ENCODE measurements at regions not wholly inside any gene's neighbourhood (a gene's known extent, or its start where the extent isn't known, plus 50 kb on each side); places are given as distances from the start of the nearest gene placed in this dataset.

DNA sequence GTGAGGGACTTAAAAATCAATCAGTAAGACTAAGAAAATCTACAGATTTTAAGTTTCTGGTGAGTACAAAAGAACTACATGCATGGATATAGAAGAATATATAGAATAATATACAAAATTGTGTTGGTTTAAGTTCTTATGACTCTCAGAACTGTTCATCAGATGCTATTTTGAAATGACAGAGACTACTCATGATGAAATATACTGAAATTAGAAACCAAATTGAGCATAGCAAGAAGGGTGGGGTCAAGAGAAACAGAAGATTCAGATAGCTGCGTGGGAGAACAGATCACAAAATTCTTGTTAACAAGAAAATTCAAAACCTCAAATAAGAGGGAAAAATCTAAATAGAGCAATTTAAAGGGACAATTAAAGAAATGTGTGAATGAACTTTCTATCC is 2125.3 kb upstream of the RAG2 start:
- Histone ChIP-seq H3K36me3 (ENCODE audit: control insufficient read depth in 1 of 2, insufficient read depth in 2 of 2, low read length in 2 of 2) (no peaks in the 10 kb centered on the region), H3K4me1 (ENCODE audit: control insufficient read depth in 1 of 2, insufficient read depth in 2 of 2, low read length in 2 of 2) (no peaks in the 10 kb centered on the region), H3K4me3 (replicated peaks in 1 of 2; ENCODE audit: low read depth in 1 of 2, low read length in 2 of 2) (no peak overlapping the region), H3K9me2 (ENCODE audit: insufficient read depth) (no peaks in the 10 kb centered on the region), H3K27me3 (ENCODE audit: insufficient read depth, low read length) (no peaks in the 10 kb centered on the region), H3K79me2 (ENCODE audit: insufficient read depth, low read length) (no peaks in the 10 kb centered on the region), H3K27ac (ENCODE audit: low read depth, low read length) (no peak overlapping the region), H2AFZ (ENCODE audit: low read depth, low read length, poor library complexity, severe bottlenecking) (no peak overlapping the region), H3K4me2 (ENCODE audit: low read length) (no peak overlapping the region), H4K20me1 (ENCODE audit: insufficient read depth) (no peaks in the 10 kb centered on the region), H3K9me3 (ENCODE audit: control insufficient read depth in 1 of 2, insufficient read depth in 1 of 2, low read depth in 1 of 2, low read length in 2 of 2) (peaks cover 6 to 17% of the 10 kb centered on the region in 2 experiments; a peak in 2 of 4 replicates), H3K9ac (ENCODE audit: low read length) (no peak overlapping the region)
- TF ChIP-seq, protein P1, sequence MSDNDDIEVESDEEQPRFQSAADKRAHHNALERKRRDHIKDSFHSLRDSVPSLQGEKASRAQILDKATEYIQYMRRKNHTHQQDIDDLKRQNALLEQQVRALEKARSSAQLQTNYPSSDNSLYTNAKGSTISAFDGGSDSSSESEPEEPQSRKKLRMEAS (IDR thresholded peaks at IDR 0.05): no peak
- intact Hi-C loops (cut with micrococcal nuclease): no loop called here
- POLR2A ChIA-PET: no interaction called here
- ATAC-seq: no peak
- CTCF ChIA-PET: no interaction called here
- RAD21 ChIA-PET (ENCODE audit: low non-redundant PET in 1 of 2, low total read pairs in 2 of 2, uncharacterized antibody in 2 of 2, unreplicated experiment in 2 of 2): no interaction called here
- BruUV-seq (replicated peaks): no TSS peak
- no peak for DNase-seq (ENCODE audit: low read depth, low spot score)

DNA sequence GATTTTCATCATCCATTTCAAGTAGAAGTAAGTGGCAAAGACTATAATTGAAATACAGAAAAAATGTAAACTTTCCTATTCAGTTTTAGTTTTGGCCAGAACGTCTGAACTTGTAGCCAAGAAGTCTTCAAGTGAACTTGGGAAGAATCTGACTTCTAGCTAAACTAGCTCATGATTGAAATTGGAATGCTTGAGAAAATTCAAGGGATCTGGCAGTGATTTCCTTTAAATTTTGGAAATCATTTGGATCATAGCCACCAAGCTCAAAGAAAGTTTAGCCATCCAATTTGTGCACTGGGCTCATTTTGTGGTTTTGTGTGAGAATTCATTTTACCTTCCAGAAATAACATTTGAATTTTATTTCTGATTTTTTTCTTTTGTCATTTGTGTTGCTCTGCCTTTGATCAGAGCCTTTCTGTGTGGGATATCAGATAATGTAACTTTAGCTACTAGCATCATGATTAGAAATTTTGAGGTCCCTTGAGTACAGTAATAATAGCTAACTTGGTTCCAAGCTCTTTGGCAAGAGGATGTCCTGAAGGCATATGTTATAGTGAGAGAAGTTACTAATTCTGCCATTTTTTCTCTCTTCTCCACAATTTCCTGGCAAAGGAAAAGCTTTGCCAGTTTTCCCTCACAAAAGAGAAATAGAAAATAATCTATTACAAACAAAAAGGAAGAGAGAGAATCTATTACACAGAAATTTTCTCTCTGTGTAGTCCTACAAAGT is 2123.7 kb upstream of the RAG2 start:
- intact Hi-C loops (cut with micrococcal nuclease): no loop called here
- H3K36me3 ChIP-seq (ENCODE audit: control insufficient read depth in 1 of 2, insufficient read depth in 2 of 2, low read length in 2 of 2): no peaks in the 10 kb centered on the region
- no peaks in the 10 kb centered on the region for H3K4me1 ChIP-seq (ENCODE audit: control insufficient read depth in 1 of 2, insufficient read depth in 2 of 2, low read length in 2 of 2)
- H3K9me2 ChIP-seq (ENCODE audit: insufficient read depth): no peaks in the 10 kb centered on the region
- H3K9ac ChIP-seq (ENCODE audit: low read length): no peak overlapping the region
- no peaks in the 10 kb centered on the region for H3K27me3 ChIP-seq (ENCODE audit: insufficient read depth, low read length)
- TF ChIP-seq, protein P2, sequence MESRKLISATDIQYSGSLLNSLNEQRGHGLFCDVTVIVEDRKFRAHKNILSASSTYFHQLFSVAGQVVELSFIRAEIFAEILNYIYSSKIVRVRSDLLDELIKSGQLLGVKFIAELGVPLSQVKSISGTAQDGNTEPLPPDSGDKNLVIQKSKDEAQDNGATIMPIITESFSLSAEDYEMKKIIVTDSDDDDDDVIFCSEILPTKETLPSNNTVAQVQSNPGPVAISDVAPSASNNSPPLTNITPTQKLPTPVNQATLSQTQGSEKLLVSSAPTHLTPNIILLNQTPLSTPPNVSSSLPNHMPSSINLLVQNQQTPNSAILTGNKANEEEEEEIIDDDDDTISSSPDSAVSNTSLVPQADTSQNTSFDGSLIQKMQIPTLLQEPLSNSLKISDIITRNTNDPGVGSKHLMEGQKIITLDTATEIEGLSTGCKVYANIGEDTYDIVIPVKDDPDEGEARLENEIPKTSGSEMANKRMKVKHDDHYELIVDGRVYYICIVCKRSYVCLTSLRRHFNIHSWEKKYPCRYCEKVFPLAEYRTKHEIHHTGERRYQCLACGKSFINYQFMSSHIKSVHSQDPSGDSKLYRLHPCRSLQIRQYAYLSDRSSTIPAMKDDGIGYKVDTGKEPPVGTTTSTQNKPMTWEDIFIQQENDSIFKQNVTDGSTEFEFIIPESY (IDR thresholded peaks at IDR 0.05; ENCODE audit: extremely low read depth, insufficient replicate concordance, low read length): no peak
- no peak for TF ChIP-seq SRF (IDR thresholded peaks at IDR 0.05; ENCODE audit: low read depth)
- TF ChIP-seq ZFX (IDR thresholded peaks at IDR 0.05): no peak
- no peak for TF ChIP-seq EZH2phosphoT487 (IDR thresholded peaks at IDR 0.05; ENCODE audit: borderline replicate concordance)
- TF ChIP-seq TCF7L2 (IDR thresholded peaks at IDR 0.05; ENCODE audit: borderline replicate concordance, extremely low read depth, insufficient read depth, insufficient read length): no peak
- no peak for TF ChIP-seq ZNF274 (IDR thresholded peaks at IDR 0.05; ENCODE audit: low read depth, low read length)
- no peak for TF ChIP-seq JUND (IDR thresholded peaks at IDR 0.05)
- no peak for TF ChIP-seq YY1 (IDR thresholded peaks at IDR 0.05; ENCODE audit: extremely low read depth, insufficient replicate concordance, low read depth, low read length)
- no peak for TF ChIP-seq POLR2A (IDR thresholded peaks at IDR 0.05; ENCODE audit: borderline replicate concordance, extremely low read depth, insufficient read depth, insufficient read length)
- TF ChIP-seq EZH2 (IDR thresholded peaks at IDR 0.05): no peak
- TF ChIP-seq CEBPB (IDR thresholded peaks at IDR 0.05; ENCODE audit: low read depth): no peak
- TF ChIP-seq, protein P3, sequence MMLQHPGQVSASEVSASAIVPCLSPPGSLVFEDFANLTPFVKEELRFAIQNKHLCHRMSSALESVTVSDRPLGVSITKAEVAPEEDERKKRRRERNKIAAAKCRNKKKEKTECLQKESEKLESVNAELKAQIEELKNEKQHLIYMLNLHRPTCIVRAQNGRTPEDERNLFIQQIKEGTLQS (IDR thresholded peaks at IDR 0.05): no peak
- no peak for TF ChIP-seq SIN3A (IDR thresholded peaks at IDR 0.05; ENCODE audit: low read depth)
- no peak for TF ChIP-seq SP1 (IDR thresholded peaks at IDR 0.05; ENCODE audit: low read depth)
- RAD21 ChIA-PET (ENCODE audit: low non-redundant PET in 1 of 2, low total read pairs in 2 of 2, uncharacterized antibody in 2 of 2, unreplicated experiment in 2 of 2): no interaction called here
- no TSS peak for BruUV-seq (replicated peaks)
- no peak overlapping the region for H3K4me2 ChIP-seq (ENCODE audit: low read length)
- H3K9me3 ChIP-seq (ENCODE audit: control insufficient read depth in 1 of 2, insufficient read depth in 1 of 2, low read depth in 1 of 2, low read length in 2 of 2): peaks cover 6 to 21% of the 10 kb centered on the region in 2 experiments; a peak in 2 of 4 replicates
- no peaks in the 10 kb centered on the region for H4K20me1 ChIP-seq (ENCODE audit: insufficient read depth)
- CTCF ChIA-PET: no interaction called here
- POLR2A ChIA-PET: no interaction called here
- H3K79me2 ChIP-seq (ENCODE audit: insufficient read depth, low read length): no peaks in the 10 kb centered on the region
- DNase-seq (ENCODE audit: low read depth, low spot score): no peak
- no peak overlapping the region for H2AFZ ChIP-seq (ENCODE audit: low read depth, low read length, poor library complexity, severe bottlenecking)
- no peak overlapping the region for H3K4me3 ChIP-seq (replicated peaks in 1 of 2; ENCODE audit: low read depth in 1 of 2, low read length in 2 of 2)
- H3K27ac ChIP-seq (ENCODE audit: low read depth, low read length): no peak overlapping the region
- no peak for ATAC-seq
